GM10266 (cell line): ENCODE measurements at regions not wholly inside any gene's neighbourhood (a gene's known extent, or its start where the extent isn't known, plus 50 kb on each side); places are given as distances from the start of the nearest gene placed in this dataset.
"Not testable (repeated sequence)": the region's sequence is repeated elsewhere in the genome, so short reads cannot be mapped to it uniquely, and the experiment has no call there.

Experiments used
- DNase-seq: peaks from one replicate; pipeline ENCODE4 v3.0.0; 2012; ENCODE audit errors: extremely low spot score
- CTCF ChIP-seq: IDR thresholded peaks from 2 replicates; pipeline ENCODE4 v1.5.1; 2012; ENCODE audit warnings: mild to moderate bottlenecking, low read depth; ENCODE audit not compliant: control insufficient read depth, insufficient read depth; ENCODE audit errors: missing control alignments

DNA sequence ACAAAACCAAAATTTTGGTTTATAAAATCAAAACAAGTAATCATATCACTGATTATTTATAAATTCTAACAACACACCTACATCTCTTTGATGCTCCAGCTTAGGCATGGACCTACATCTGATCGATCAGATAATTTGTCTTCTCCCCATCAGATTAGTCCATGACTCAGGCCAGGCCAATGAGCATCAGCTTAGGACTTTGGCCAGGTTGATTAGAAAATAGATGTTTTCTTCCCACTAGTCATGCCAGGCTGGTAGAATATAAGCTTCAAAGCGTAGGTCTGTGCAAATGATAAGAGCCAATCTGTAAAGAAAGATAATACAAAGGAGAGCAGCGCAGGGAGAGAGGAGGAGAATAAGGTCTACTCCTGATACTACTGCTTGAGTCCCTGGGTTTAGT, 1487.9 kb downstream of the FAM181B start:
- TF ChIP-seq CTCF: no peak
- no peak for DNase-seq

DNA sequence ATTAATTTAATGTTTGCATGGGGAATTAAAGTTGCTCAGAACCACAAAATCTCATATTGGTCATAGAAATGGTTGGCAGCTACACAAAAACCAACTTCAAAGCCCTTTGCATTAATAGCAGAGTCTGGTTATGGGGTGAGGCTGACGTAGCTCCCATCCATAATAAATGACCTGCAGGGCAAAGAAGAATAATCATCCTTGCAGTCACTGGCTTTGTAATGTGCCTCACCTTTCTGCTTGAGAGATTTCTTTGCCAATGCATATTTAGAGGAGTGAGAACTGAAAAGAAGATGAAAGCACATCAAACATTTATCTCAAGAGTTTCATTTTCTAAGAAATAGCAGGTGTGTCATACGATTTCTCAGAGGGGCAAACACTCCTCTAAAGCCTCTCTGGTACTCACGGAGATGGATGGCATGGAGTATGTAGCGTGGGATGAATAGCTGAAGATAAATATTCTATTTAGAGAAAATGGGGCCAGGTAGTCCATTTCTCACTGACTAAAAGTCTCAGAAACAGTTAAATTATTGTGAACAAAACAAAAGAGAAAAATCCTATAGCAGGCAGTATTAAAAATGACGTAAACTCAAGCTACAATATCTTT, 1491.9 kb downstream of the FAM181B start:
- no peak for DNase-seq
- no peak for TF ChIP-seq CTCF

DNA sequence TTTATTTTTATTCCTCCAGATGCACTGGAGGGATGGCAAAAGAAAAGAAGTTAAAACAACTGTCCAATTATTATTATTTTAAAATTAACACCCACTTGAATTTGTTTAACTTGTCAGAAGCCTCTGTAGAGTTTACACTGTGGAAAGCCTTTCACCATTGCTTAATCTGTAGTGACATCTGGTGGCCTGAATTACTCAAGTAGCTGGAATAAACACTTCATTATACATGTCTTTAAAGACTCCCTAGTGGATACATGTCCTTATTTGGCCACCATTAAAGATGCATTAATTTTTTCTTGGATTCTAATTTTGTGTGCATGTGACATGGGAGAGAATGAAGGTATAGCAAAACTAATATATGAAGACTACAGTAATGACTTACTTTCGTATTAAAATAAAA, 1496.5 kb downstream of the FAM181B start:
- DNase-seq: no peak
- peak; percentile 53 for TF ChIP-seq CTCF

GRCh38 chr11:81227409-81227808, 1506.3 kb downstream of the FAM181B start:
- not testable (repeated sequence) for DNase-seq

GRCh38 chr11:81224396-81224795, 1509.3 kb downstream of the FAM181B start:
- TF ChIP-seq CTCF: no peak
- DNase-seq: no peak

- no peak for TF ChIP-seq CTCF
- no peak for DNase-seq
Observed at GRCh38 chr11:81222491-81222890, 1511.2 kb downstream of the FAM181B start.

- DNase-seq: no peak
- no peak for TF ChIP-seq CTCF
Observed at GRCh38 chr11:81220146-81220895, 1513.3 kb downstream of the FAM181B start.
